ENCODE measurements at regions not wholly inside any gene's neighbourhood (a gene's known extent, or its start where the extent isn't known, plus 50 kb on each side); places are given as distances from the start of the nearest gene placed in this dataset.

- no peak overlapping the region for H3K9ac ChIP-seq (ENCODE audit: insufficient read depth in 1 of 2, low read depth in 2 of 2, low read length in 2 of 2)
- no peak overlapping the region for H3K4me3 ChIP-seq
- in situ Hi-C loops (cut with MboI) (no loop called here), intact Hi-C loops (cut with micrococcal nuclease) (no loop called here)
- no peaks in the 10 kb centered on the region for H3K36me3 ChIP-seq (ENCODE audit: control insufficient read depth, insufficient read depth, low read length)
- no peaks in the 10 kb centered on the region for H3K79me2 ChIP-seq (ENCODE audit: control insufficient read depth, insufficient read depth, low read length)
- no peak for FAIRE-seq
- WGBS (ENCODE audit: insufficient coverage, low coverage, missing lambda C conversion rate): 0% methylated on average over 5 of the region's 5 CpGs
- ATAC-seq: no peak
- no TSS peak for BruUV-seq (replicated peaks)
- TF ChIP-seq ZNF384 (IDR thresholded peaks at IDR 0.05; ENCODE audit: low read depth, low read length): no peak
- no peak for TF ChIP-seq ZNF140 (CRISPR knock-in tag; IDR thresholded peaks at IDR 0.05)
- no peak for TF ChIP-seq LCOR (CRISPR knock-in tag; IDR thresholded peaks at IDR 0.05)
- TF ChIP-seq DLX4 (CRISPR knock-in tag; IDR thresholded peaks at IDR 0.05): no peak
- TF ChIP-seq, protein P1, sequence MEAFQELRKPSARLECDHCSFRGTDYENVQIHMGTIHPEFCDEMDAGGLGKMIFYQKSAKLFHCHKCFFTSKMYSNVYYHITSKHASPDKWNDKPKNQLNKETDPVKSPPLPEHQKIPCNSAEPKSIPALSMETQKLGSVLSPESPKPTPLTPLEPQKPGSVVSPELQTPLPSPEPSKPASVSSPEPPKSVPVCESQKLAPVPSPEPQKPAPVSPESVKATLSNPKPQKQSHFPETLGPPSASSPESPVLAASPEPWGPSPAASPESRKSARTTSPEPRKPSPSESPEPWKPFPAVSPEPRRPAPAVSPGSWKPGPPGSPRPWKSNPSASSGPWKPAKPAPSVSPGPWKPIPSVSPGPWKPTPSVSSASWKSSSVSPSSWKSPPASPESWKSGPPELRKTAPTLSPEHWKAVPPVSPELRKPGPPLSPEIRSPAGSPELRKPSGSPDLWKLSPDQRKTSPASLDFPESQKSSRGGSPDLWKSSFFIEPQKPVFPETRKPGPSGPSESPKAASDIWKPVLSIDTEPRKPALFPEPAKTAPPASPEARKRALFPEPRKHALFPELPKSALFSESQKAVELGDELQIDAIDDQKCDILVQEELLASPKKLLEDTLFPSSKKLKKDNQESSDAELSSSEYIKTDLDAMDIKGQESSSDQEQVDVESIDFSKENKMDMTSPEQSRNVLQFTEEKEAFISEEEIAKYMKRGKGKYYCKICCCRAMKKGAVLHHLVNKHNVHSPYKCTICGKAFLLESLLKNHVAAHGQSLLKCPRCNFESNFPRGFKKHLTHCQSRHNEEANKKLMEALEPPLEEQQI (IDR thresholded peaks at IDR 0.05): no peak
- no peak for TF ChIP-seq ZEB2 (IDR thresholded peaks at IDR 0.05)
- TF ChIP-seq XRCC3 (IDR thresholded peaks at IDR 0.05): no peak
- no peak for TF ChIP-seq MLLT1 (IDR thresholded peaks at IDR 0.05)
- no peak for TF ChIP-seq ZNF766 (CRISPR knock-in tag; conservative IDR thresholded peaks at IDR 0.05)
- no peak for TF ChIP-seq SNRNP70 (optimal IDR thresholded peaks at IDR 0.05; ENCODE audit: low read depth, low read length)
- H3K4me2 ChIP-seq (ENCODE audit: insufficient read depth, low read length): no peak overlapping the region
- no peak overlapping the region for H3K27ac ChIP-seq (ENCODE audit: extremely low read depth, low read depth, low read length)
- H4K20me1 ChIP-seq (replicated peaks; ENCODE audit: control insufficient read depth, insufficient read depth, low read length): no peaks in the 10 kb centered on the region
- H2AFZ ChIP-seq (ENCODE audit: low read depth, low read length): no peak overlapping the region
- H3K4me1 ChIP-seq (replicated peaks in 1 of 2; ENCODE audit: control insufficient read depth in 2 of 2, insufficient read depth in 2 of 2, low read length in 2 of 2): no peaks in the 10 kb centered on the region
- H3K9me1 ChIP-seq (ENCODE audit: control insufficient read depth, insufficient read depth, low read length): no peaks in the 10 kb centered on the region
- POLR2A ChIA-PET: no interaction called here
- no peak for DNase-seq (ENCODE audit: extremely low read depth in 1 of 4, low spot score in 3 of 4)
- no peaks in the 10 kb centered on the region for H3K9me3 ChIP-seq (replicated peaks; ENCODE audit: control insufficient read depth, insufficient read depth, low read depth, low read length)
- CTCF ChIA-PET (ENCODE audit: low intra/inter-chr PET ratio): no interaction called here
- H3K27me3 ChIP-seq (ENCODE audit: control insufficient read depth in 2 of 2, insufficient read depth in 2 of 2, low read length in 2 of 2): no peaks in the 10 kb centered on the region
Measured at GRCh38 chr5:155996123-155996522, 330.8 kb upstream of the SGCD start.
